SU-DHL-6 (cell line): ENCODE measurements at regions not wholly inside any gene's neighbourhood (a gene's known extent, or its start where the extent isn't known, plus 50 kb on each side); places are given as distances from the start of the nearest gene placed in this dataset.

Source experiments
- EZH2phosphoT487 ChIP-seq: fragments of 200-600 bp; sonication (generic), shearing (Covaris generic); conservative IDR thresholded peaks from 2 replicates; pipeline ENCODE4 v1.6.1; 2018; ENCODE audit warnings: mild to moderate bottlenecking, antibody characterized with exemption, low read length, moderate library complexity, mixed read lengths
- TF ChIP-seq, protein P1 (sequence below): fragments of 200-600 bp; sonication (generic); IDR thresholded peaks from one replicate; pipeline ENCODE4 v1.5.1; 2017; ENCODE audit warnings: antibody characterized with exemption, mild to moderate bottlenecking, low read length, moderate library complexity; ENCODE audit not compliant: insufficient read depth, poor library complexity, severe bottlenecking

DNA sequence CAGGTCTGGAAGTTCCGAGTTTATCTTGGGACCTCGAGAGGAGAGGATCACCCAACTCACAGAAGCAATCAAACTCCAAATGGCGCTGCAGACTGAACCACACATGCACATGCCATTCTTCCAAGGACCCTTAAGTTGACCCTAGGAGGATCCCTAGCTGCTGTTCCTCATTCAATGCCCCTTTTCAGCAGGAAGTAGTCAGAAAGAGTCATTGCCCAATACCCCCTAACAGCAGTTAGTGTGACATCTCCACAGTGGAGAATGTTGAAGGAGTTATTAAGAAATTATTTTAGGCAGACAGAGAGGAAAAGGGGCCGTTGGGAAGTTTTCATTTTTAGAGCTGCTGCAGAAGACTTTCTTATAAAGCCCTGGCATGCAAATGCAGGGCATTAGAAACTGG is 229.9 kb upstream of the DAB2 start:
- TF ChIP-seq, protein P1, sequence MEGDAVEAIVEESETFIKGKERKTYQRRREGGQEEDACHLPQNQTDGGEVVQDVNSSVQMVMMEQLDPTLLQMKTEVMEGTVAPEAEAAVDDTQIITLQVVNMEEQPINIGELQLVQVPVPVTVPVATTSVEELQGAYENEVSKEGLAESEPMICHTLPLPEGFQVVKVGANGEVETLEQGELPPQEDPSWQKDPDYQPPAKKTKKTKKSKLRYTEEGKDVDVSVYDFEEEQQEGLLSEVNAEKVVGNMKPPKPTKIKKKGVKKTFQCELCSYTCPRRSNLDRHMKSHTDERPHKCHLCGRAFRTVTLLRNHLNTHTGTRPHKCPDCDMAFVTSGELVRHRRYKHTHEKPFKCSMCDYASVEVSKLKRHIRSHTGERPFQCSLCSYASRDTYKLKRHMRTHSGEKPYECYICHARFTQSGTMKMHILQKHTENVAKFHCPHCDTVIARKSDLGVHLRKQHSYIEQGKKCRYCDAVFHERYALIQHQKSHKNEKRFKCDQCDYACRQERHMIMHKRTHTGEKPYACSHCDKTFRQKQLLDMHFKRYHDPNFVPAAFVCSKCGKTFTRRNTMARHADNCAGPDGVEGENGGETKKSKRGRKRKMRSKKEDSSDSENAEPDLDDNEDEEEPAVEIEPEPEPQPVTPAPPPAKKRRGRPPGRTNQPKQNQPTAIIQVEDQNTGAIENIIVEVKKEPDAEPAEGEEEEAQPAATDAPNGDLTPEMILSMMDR = no peak
- TF ChIP-seq EZH2phosphoT487 = no peak
